DND-41 (cell line): ENCODE measurements at regions not wholly inside any gene's neighbourhood (a gene's known extent, or its start where the extent isn't known, plus 50 kb on each side); places are given as distances from the start of the nearest gene placed in this dataset.

ENCODE experiments used
- EZH2 ChIP-seq: IDR thresholded peaks from 3 replicates; pipeline ENCODE4 v1.6.1; 2012; ENCODE audit warnings: borderline replicate concordance, low read depth, mild to moderate bottlenecking, moderate library complexity, low read length, inconsistent platforms; ENCODE audit not compliant: severe bottlenecking
- TF ChIP-seq, protein P1 (sequence below): IDR thresholded peaks from 2 replicates; pipeline ENCODE4 v1.5.1; 2012; ENCODE audit warnings: borderline replicate concordance, low read length, moderate library complexity, mild to moderate bottlenecking; ENCODE audit not compliant: poor library complexity, severe bottlenecking; ENCODE audit errors: extremely low read depth

DNA sequence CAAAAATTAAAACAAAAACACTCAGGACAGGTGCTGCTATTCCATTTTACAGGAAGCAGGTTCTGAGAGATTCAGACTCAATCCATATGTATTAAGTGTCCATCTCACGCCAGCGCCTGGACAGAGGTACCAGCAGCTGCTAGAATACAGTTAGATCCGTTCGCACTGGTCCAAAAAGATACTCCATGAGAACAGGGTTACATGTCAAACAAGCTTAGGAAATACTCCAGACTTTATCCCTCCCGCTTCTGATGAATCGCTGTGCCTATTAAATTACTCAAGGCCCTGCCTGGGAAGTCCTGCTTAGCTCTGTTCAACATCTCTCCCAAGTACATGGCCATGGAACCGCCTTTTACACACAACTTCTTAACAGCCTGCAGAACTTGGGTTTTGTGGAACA, 50.2 kb upstream of the SLC35C1 start:
- TF ChIP-seq, protein P1, sequence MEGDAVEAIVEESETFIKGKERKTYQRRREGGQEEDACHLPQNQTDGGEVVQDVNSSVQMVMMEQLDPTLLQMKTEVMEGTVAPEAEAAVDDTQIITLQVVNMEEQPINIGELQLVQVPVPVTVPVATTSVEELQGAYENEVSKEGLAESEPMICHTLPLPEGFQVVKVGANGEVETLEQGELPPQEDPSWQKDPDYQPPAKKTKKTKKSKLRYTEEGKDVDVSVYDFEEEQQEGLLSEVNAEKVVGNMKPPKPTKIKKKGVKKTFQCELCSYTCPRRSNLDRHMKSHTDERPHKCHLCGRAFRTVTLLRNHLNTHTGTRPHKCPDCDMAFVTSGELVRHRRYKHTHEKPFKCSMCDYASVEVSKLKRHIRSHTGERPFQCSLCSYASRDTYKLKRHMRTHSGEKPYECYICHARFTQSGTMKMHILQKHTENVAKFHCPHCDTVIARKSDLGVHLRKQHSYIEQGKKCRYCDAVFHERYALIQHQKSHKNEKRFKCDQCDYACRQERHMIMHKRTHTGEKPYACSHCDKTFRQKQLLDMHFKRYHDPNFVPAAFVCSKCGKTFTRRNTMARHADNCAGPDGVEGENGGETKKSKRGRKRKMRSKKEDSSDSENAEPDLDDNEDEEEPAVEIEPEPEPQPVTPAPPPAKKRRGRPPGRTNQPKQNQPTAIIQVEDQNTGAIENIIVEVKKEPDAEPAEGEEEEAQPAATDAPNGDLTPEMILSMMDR: no peak
- no peak for TF ChIP-seq EZH2
